Dendritic cell treated with granulocyte-macrophage colony-stimulating factor and Interleukin-4, amounts not matched to agents 40 ng/mL and 50 ng/mL, for 4 days (primary cell): ENCODE measurements at regions not wholly inside any gene's neighbourhood (a gene's known extent, or its start where the extent isn't known, plus 50 kb on each side); places are given as distances from the start of the nearest gene placed in this dataset.
"Not testable (repeated sequence)": the region's sequence is repeated elsewhere in the genome, so short reads cannot be mapped to it uniquely, and the experiment has no call there.

Experiments used
- H3K27ac Mint-ChIP-seq: one replicate; pipeline ENCODE4 v1.8.0; 2022; ENCODE audit warnings: mild to moderate bottlenecking, mixed read lengths
- H3K27me3 Mint-ChIP-seq: one replicate; pipeline ENCODE4 v1.8.0; 2022; ENCODE audit warnings: mild to moderate bottlenecking, mixed read lengths
- H3K36me3 Mint-ChIP-seq: one replicate; pipeline ENCODE4 v1.8.0; 2022; ENCODE audit warnings: low read depth, mixed read lengths
- H3K4me1 Mint-ChIP-seq: one replicate; pipeline ENCODE4 v1.8.0; 2022; ENCODE audit warnings: low read depth, mixed read lengths
- H3K4me3 Mint-ChIP-seq: one replicate; pipeline ENCODE4 v1.8.0; 2022; ENCODE audit warnings: mild to moderate bottlenecking, moderate library complexity, mixed read lengths
- H3K9me3 Mint-ChIP-seq: one replicate; pipeline ENCODE4 v1.8.0; 2022; ENCODE audit warnings: mixed read lengths
- intact Hi-C: fragments of 100-400 bp; cut with micrococcal nuclease; formaldehyde crosslinking; loops from one replicate; pipeline ENCODE4 v1.15.0; 2022

- Mint-ChIP-seq H3K9me3 (no peaks in the 10 kb centered on the region), H3K27me3 (no peaks in the 10 kb centered on the region), H3K4me1 (no peaks in the 10 kb centered on the region), H3K4me3 (no peak overlapping the region), H3K36me3 (no peaks in the 10 kb centered on the region), H3K27ac (no peak overlapping the region)
- intact Hi-C loops, result no loop called here
Measured at GRCh38 chr12:17591005-17591681, 498.9 kb downstream of the RERGL start.

- no peak overlapping the region for H3K4me3 Mint-ChIP-seq
- intact Hi-C loops, result no loop called here
Measured at GRCh38 chr12:17588968-17589367, 501.0 kb downstream of the RERGL start.

GRCh38 chr12:17579205-17580026, 510.6 kb downstream of the RERGL start:
- Mint-ChIP-seq H3K9me3 (no peaks in the 10 kb centered on the region), H3K4me1 (no peaks in the 10 kb centered on the region)

More at GRCh38 chr12:17588968-17589367, 501.0 kb downstream of the RERGL start:
- no peak overlapping the region for H3K27ac Mint-ChIP-seq
- no peaks in the 10 kb centered on the region for H3K36me3 Mint-ChIP-seq
- no peaks in the 10 kb centered on the region for H3K27me3 Mint-ChIP-seq
- no peaks in the 10 kb centered on the region for H3K4me1 Mint-ChIP-seq
- H3K9me3 Mint-ChIP-seq, result no peaks in the 10 kb centered on the region

GRCh38 chr12:17577405-17577804, 512.6 kb downstream of the RERGL start:
- intact Hi-C loops, result no loop called here
- no peak overlapping the region for H3K27ac Mint-ChIP-seq
- no peaks in the 10 kb centered on the region for H3K36me3 Mint-ChIP-seq
- no peaks in the 10 kb centered on the region for H3K27me3 Mint-ChIP-seq
- H3K9me3 Mint-ChIP-seq, result no peaks in the 10 kb centered on the region
- H3K4me1 Mint-ChIP-seq, result no peaks in the 10 kb centered on the region
- no peak overlapping the region for H3K4me3 Mint-ChIP-seq

More at GRCh38 chr12:17579205-17580026, 510.6 kb downstream of the RERGL start:
- Mint-ChIP-seq H3K27me3 (no peaks in the 10 kb centered on the region), H3K27ac (no peak overlapping the region), H3K4me3 (no peak overlapping the region), H3K36me3 (no peaks in the 10 kb centered on the region)
- intact Hi-C loops, result no loop called here

- no peaks in the 10 kb centered on the region for H3K27me3 Mint-ChIP-seq
- intact Hi-C loops, result no loop called here
- no peak overlapping the region for H3K27ac Mint-ChIP-seq
- no peaks in the 10 kb centered on the region for H3K36me3 Mint-ChIP-seq
- H3K4me1 Mint-ChIP-seq, result no peaks in the 10 kb centered on the region
- H3K4me3 Mint-ChIP-seq, result no peak overlapping the region
- H3K9me3 Mint-ChIP-seq, result no peaks in the 10 kb centered on the region
Measured at GRCh38 chr12:17572250-17572649, 517.7 kb downstream of the RERGL start.

GRCh38 chr12:17571047-17571446, 518.9 kb downstream of the RERGL start:
- H3K9me3 Mint-ChIP-seq, result no peaks in the 10 kb centered on the region
- no peaks in the 10 kb centered on the region for H3K36me3 Mint-ChIP-seq
- no peak overlapping the region for H3K27ac Mint-ChIP-seq
- intact Hi-C loops, result no loop called here
- no peaks in the 10 kb centered on the region for H3K27me3 Mint-ChIP-seq
- no peaks in the 10 kb centered on the region for H3K4me1 Mint-ChIP-seq
- H3K4me3 Mint-ChIP-seq, result no peak overlapping the region

- H3K4me3 Mint-ChIP-seq, intact Hi-C loops, H3K27ac Mint-ChIP-seq, H3K4me1 Mint-ChIP-seq, H3K36me3 Mint-ChIP-seq, H3K27me3 Mint-ChIP-seq: not testable (repeated sequence)
- peaks cover 34% of the 10 kb centered on the region for H3K9me3 Mint-ChIP-seq
Measured at GRCh38 chr12:17564630-17565029, 525.4 kb downstream of the RERGL start.

GRCh38 chr12:17550011-17550410, 540.0 kb downstream of the RERGL start:
- Mint-ChIP-seq H3K36me3 (no peaks in the 10 kb centered on the region), H3K4me1 (no peaks in the 10 kb centered on the region), H3K27me3 (no peaks in the 10 kb centered on the region), H3K9me3 (peaks cover 35% of the 10 kb centered on the region), H3K27ac (no peak overlapping the region), H3K4me3 (no peak overlapping the region)
- intact Hi-C loops, result no loop called here

GRCh38 chr12:17540921-17541320, 549.1 kb downstream of the RERGL start:
- no peak overlapping the region for H3K4me3 Mint-ChIP-seq
- H3K27ac Mint-ChIP-seq, result no peak overlapping the region
- no peaks in the 10 kb centered on the region for H3K36me3 Mint-ChIP-seq
- no peaks in the 10 kb centered on the region for H3K27me3 Mint-ChIP-seq
- intact Hi-C loops, result no loop called here
- peaks cover 68% of the 10 kb centered on the region for H3K9me3 Mint-ChIP-seq
- no peaks in the 10 kb centered on the region for H3K4me1 Mint-ChIP-seq

- Mint-ChIP-seq H3K27ac (no peak overlapping the region), H3K27me3 (no peaks in the 10 kb centered on the region), H3K4me1 (no peaks in the 10 kb centered on the region), H3K4me3 (no peak overlapping the region), H3K36me3 (no peaks in the 10 kb centered on the region), H3K9me3 (peaks cover 17% of the 10 kb centered on the region)
- intact Hi-C loops, result no loop called here
Measured at GRCh38 chr12:17528394-17528793, 561.6 kb downstream of the RERGL start.

- Mint-ChIP-seq H3K27ac (no peak overlapping the region), H3K36me3 (no peaks in the 10 kb centered on the region), H3K9me3 (peaks cover 17% of the 10 kb centered on the region), H3K27me3 (no peaks in the 10 kb centered on the region), H3K4me1 (no peaks in the 10 kb centered on the region), H3K4me3 (no peak overlapping the region)
- intact Hi-C loops, result no loop called here
Measured at GRCh38 chr12:17527021-17527420, 563.0 kb downstream of the RERGL start.

GRCh38 chr12:17511369-17511768, 578.6 kb downstream of the RERGL start:
- Mint-ChIP-seq H3K9me3 (no peaks in the 10 kb centered on the region), H3K36me3 (no peaks in the 10 kb centered on the region), H3K27ac (no peak overlapping the region), H3K4me1 (no peaks in the 10 kb centered on the region), H3K4me3 (no peak overlapping the region), H3K27me3 (no peaks in the 10 kb centered on the region)
- intact Hi-C loops, result no loop called here

GRCh38 chr12:17507336-17507735, 582.7 kb downstream of the RERGL start:
- intact Hi-C loops, result no loop called here
- Mint-ChIP-seq H3K36me3 (no peaks in the 10 kb centered on the region), H3K27ac (no peak overlapping the region), H3K4me3 (no peak overlapping the region), H3K9me3 (no peaks in the 10 kb centered on the region), H3K27me3 (no peaks in the 10 kb centered on the region), H3K4me1 (no peaks in the 10 kb centered on the region)

- Mint-ChIP-seq H3K27ac (no peak overlapping the region), H3K4me1 (no peaks in the 10 kb centered on the region), H3K27me3 (no peaks in the 10 kb centered on the region), H3K36me3 (no peaks in the 10 kb centered on the region), H3K9me3 (no peaks in the 10 kb centered on the region), H3K4me3 (no peak overlapping the region)
- intact Hi-C loops, result no loop called here
Measured at GRCh38 chr12:17503742-17504141, 586.3 kb downstream of the RERGL start.
